ENCODE measurements at regions not wholly inside any gene's neighbourhood (a gene's known extent, or its start where the extent isn't known, plus 50 kb on each side); places are given as distances from the start of the nearest gene placed in this dataset.

DNA sequence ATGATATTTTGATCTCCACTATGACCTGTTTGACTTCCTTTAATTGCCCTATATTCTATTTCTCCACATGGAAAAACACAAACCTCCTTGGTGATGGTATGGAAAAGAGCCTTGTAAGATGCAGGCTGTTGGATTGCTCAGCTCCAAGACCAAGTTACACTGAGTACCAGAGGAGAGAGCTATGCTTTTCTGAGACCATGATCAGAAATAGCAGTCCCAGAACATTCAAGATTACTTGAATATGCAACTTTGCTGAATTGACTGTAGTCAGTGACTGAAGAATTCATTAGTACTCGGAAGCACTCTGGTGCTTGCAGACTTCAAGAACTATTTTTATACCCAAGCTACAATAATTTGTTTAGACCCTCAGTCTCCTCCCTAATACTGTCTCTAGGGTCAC, 310.6 kb upstream of the FSIP2 start (continued):
- TF ChIP-seq, protein P1, sequence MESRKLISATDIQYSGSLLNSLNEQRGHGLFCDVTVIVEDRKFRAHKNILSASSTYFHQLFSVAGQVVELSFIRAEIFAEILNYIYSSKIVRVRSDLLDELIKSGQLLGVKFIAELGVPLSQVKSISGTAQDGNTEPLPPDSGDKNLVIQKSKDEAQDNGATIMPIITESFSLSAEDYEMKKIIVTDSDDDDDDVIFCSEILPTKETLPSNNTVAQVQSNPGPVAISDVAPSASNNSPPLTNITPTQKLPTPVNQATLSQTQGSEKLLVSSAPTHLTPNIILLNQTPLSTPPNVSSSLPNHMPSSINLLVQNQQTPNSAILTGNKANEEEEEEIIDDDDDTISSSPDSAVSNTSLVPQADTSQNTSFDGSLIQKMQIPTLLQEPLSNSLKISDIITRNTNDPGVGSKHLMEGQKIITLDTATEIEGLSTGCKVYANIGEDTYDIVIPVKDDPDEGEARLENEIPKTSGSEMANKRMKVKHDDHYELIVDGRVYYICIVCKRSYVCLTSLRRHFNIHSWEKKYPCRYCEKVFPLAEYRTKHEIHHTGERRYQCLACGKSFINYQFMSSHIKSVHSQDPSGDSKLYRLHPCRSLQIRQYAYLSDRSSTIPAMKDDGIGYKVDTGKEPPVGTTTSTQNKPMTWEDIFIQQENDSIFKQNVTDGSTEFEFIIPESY (IDR thresholded peaks at IDR 0.05; ENCODE audit: extremely low read depth, insufficient replicate concordance, low read length) = no peak
- TF ChIP-seq POLR2A (IDR thresholded peaks at IDR 0.05; ENCODE audit: borderline replicate concordance, extremely low read depth, insufficient read depth, insufficient read length) = no peak
- TF ChIP-seq EZH2phosphoT487 (IDR thresholded peaks at IDR 0.05; ENCODE audit: borderline replicate concordance) = no peak
- TF ChIP-seq JUND (IDR thresholded peaks at IDR 0.05) = no peak
- TF ChIP-seq ZFX (IDR thresholded peaks at IDR 0.05) = no peak

DNA sequence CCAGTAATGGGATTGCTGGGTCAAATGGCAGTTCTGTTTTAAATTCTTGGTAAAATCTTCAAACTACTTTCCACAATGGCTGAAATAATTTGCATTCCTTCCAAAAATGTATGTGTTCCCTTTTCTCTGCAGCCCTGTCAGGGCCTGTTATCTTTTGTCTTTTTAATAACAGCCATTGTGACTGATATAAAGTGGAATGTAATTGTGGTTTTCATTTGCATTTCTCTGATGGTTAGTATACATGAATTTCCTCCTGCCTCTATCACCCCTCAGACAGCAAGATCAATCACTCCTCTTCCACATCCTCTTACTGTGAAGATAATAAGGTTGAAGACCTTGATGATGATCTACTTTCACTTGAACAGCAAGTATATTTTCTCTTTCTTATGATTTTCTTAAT, 304.8 kb upstream of the FSIP2 start:
- H3K9me2 ChIP-seq (ENCODE audit: insufficient read depth) = no peaks in the 10 kb centered on the region
- DNase-seq (ENCODE audit: low read depth, low spot score) (no peak), ATAC-seq (no peak)
- no peak overlapping the region for H3K9ac ChIP-seq (ENCODE audit: low read length)
- H3K4me2 ChIP-seq (ENCODE audit: low read length) = no peak overlapping the region
- ChIA-PET RAD21 (ENCODE audit: low non-redundant PET in 1 of 2, low total read pairs in 2 of 2, uncharacterized antibody in 2 of 2, unreplicated experiment in 2 of 2) (no interaction called here), POLR2A (no interaction called here), CTCF (no interaction called here)
- H2AFZ ChIP-seq (ENCODE audit: low read depth, low read length, poor library complexity, severe bottlenecking) = no peak overlapping the region
- intact Hi-C loops (cut with micrococcal nuclease) = no loop called here
- no peaks in the 10 kb centered on the region for H3K36me3 ChIP-seq (ENCODE audit: control insufficient read depth in 1 of 2, insufficient read depth in 2 of 2, low read length in 2 of 2)
- no peaks in the 10 kb centered on the region for H3K27me3 ChIP-seq (ENCODE audit: insufficient read depth, low read length)
- no peak overlapping the region for H3K27ac ChIP-seq (ENCODE audit: low read depth, low read length)
- no peak overlapping the region for H3K4me3 ChIP-seq (replicated peaks in 1 of 2; ENCODE audit: low read depth in 1 of 2, low read length in 2 of 2)
- H4K20me1 ChIP-seq (ENCODE audit: insufficient read depth) = no peaks in the 10 kb centered on the region
- H3K4me1 ChIP-seq (ENCODE audit: control insufficient read depth in 1 of 2, insufficient read depth in 2 of 2, low read length in 2 of 2) = no peaks in the 10 kb centered on the region
- no TSS peak for BruUV-seq (replicated peaks)
- H3K79me2 ChIP-seq (ENCODE audit: insufficient read depth, low read length) = no peaks in the 10 kb centered on the region
- no peaks in the 10 kb centered on the region for H3K9me3 ChIP-seq (ENCODE audit: control insufficient read depth in 1 of 2, insufficient read depth in 1 of 2, low read depth in 1 of 2, low read length in 2 of 2)
- TF ChIP-seq SRF (IDR thresholded peaks at IDR 0.05; ENCODE audit: low read depth) (no peak), JUND (IDR thresholded peaks at IDR 0.05) (no peak), ZNF274 (IDR thresholded peaks at IDR 0.05; ENCODE audit: low read depth, low read length) (no peak), ZFX (IDR thresholded peaks at IDR 0.05) (no peak), RAD21 (IDR thresholded peaks at IDR 0.05; ENCODE audit: low read depth) (no peak), CBX3 (IDR thresholded peaks at IDR 0.05; ENCODE audit: low read depth) (no peak), POLR2A (IDR thresholded peaks at IDR 0.05; ENCODE audit: borderline replicate concordance, extremely low read depth, insufficient read depth, insufficient read length) (no peak), EZH2phosphoT487 (IDR thresholded peaks at IDR 0.05; ENCODE audit: borderline replicate concordance) (no peak), CEBPB (IDR thresholded peaks at IDR 0.05; ENCODE audit: low read depth) (no peak), YY1 (IDR thresholded peaks at IDR 0.05; ENCODE audit: extremely low read depth, insufficient replicate concordance, low read depth, low read length) (no peak), SP1 (IDR thresholded peaks at IDR 0.05; ENCODE audit: low read depth) (no peak), EGR1 (IDR thresholded peaks at IDR 0.05; ENCODE audit: low read depth) (no peak), POLR2AphosphoS5 (IDR thresholded peaks at IDR 0.05; ENCODE audit: low read depth, low read length) (no peak)
- TF ChIP-seq, protein P2, sequence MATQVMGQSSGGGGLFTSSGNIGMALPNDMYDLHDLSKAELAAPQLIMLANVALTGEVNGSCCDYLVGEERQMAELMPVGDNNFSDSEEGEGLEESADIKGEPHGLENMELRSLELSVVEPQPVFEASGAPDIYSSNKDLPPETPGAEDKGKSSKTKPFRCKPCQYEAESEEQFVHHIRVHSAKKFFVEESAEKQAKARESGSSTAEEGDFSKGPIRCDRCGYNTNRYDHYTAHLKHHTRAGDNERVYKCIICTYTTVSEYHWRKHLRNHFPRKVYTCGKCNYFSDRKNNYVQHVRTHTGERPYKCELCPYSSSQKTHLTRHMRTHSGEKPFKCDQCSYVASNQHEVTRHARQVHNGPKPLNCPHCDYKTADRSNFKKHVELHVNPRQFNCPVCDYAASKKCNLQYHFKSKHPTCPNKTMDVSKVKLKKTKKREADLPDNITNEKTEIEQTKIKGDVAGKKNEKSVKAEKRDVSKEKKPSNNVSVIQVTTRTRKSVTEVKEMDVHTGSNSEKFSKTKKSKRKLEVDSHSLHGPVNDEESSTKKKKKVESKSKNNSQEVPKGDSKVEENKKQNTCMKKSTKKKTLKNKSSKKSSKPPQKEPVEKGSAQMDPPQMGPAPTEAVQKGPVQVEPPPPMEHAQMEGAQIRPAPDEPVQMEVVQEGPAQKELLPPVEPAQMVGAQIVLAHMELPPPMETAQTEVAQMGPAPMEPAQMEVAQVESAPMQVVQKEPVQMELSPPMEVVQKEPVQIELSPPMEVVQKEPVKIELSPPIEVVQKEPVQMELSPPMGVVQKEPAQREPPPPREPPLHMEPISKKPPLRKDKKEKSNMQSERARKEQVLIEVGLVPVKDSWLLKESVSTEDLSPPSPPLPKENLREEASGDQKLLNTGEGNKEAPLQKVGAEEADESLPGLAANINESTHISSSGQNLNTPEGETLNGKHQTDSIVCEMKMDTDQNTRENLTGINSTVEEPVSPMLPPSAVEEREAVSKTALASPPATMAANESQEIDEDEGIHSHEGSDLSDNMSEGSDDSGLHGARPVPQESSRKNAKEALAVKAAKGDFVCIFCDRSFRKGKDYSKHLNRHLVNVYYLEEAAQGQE (IDR thresholded peaks at IDR 0.05; ENCODE audit: low read depth) = no peak
- TF ChIP-seq, protein P1 (IDR thresholded peaks at IDR 0.05; ENCODE audit: extremely low read depth, insufficient replicate concordance, low read length) = no peak
- TF ChIP-seq, protein P3, sequence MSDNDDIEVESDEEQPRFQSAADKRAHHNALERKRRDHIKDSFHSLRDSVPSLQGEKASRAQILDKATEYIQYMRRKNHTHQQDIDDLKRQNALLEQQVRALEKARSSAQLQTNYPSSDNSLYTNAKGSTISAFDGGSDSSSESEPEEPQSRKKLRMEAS (IDR thresholded peaks at IDR 0.05) = no peak
- TF ChIP-seq, protein P4, sequence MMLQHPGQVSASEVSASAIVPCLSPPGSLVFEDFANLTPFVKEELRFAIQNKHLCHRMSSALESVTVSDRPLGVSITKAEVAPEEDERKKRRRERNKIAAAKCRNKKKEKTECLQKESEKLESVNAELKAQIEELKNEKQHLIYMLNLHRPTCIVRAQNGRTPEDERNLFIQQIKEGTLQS (IDR thresholded peaks at IDR 0.05) = no peak

Measured in HCT116 (cell line).